Liver (tissue), 3 donors: ENCODE measurements at regions not wholly inside any gene's neighbourhood (a gene's known extent, or its start where the extent isn't known, plus 50 kb on each side); places are given as distances from the start of the nearest gene placed in this dataset.

Source experiments
- EGR1 ChIP-seq, 2 donors: IDR thresholded peaks; 2 replicates each; pipeline ENCODE4 v1.6.1; 2016 to 2018; ENCODE audit warnings: antibody characterized with exemption in 2 of 2, low read depth in 2 of 2
- GABPA ChIP-seq, 2 donors: IDR thresholded peaks in 1 of 2; conservative IDR thresholded peaks in 1 of 2; 2 replicates each; pipeline ENCODE4 v1.6.1; 2016; ENCODE audit warnings: antibody characterized with exemption in 2 of 2, mild to moderate bottlenecking in 1 of 2, moderate library complexity in 1 of 2
- HNF4A ChIP-seq, 2 donors: conservative IDR thresholded peaks; 2 replicates each; pipeline ENCODE4 v1.6.1; 2016; ENCODE audit warnings: antibody characterized with exemption in 2 of 2, mild to moderate bottlenecking in 2 of 2
- SP1 ChIP-seq: IDR thresholded peaks from 2 replicates; pipeline ENCODE4 v1.6.1; 2018; ENCODE audit warnings: antibody characterized with exemption, mild to moderate bottlenecking
- TF ChIP-seq, protein P1 (sequence below): fragments of 150-350 bp; IDR thresholded peaks from 2 replicates; pipeline ENCODE4 v1.5.1; 2017; ENCODE audit warnings: improper control_type of control experiment, low read depth, low read length; ENCODE audit not compliant: missing input control
- donor health status: healthy.
- donor health status: healthy.

DNA sequence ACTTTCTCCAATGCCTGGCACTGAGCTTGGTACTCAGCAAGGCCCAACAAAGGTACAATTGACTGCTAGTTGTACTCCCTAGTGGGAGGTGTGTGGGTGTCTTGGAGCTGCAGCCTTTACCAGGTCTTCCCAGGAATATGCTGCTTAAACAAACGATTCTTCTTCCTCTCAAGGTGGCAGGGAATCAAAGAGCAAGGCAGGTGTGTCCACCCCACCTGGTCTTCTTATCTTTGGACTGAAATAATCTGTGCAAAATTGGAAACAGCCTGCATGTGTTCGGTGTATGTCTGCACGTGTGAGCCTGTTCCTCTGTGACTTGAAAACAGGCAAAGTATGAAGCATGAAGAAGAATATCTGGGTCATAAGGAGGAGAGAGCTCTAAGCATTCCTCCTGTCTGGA, 235.3 kb downstream of the PTTG2 start:
- TF ChIP-seq, protein P1, sequence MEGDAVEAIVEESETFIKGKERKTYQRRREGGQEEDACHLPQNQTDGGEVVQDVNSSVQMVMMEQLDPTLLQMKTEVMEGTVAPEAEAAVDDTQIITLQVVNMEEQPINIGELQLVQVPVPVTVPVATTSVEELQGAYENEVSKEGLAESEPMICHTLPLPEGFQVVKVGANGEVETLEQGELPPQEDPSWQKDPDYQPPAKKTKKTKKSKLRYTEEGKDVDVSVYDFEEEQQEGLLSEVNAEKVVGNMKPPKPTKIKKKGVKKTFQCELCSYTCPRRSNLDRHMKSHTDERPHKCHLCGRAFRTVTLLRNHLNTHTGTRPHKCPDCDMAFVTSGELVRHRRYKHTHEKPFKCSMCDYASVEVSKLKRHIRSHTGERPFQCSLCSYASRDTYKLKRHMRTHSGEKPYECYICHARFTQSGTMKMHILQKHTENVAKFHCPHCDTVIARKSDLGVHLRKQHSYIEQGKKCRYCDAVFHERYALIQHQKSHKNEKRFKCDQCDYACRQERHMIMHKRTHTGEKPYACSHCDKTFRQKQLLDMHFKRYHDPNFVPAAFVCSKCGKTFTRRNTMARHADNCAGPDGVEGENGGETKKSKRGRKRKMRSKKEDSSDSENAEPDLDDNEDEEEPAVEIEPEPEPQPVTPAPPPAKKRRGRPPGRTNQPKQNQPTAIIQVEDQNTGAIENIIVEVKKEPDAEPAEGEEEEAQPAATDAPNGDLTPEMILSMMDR: no peak
- TF ChIP-seq EGR1 (IDR thresholded peaks at IDR 0.05; ENCODE audit: low read depth in 2 of 2) (no peak), GABPA (IDR thresholded peaks at IDR 0.05 in 1 of 2, conservative IDR thresholded peaks at IDR 0.05 in 1 of 2) (no peak), SP1 (no peak), HNF4A (conservative IDR thresholded peaks at IDR 0.05) (no peak)
